ENCODE measurements at regions not wholly inside any gene's neighbourhood (a gene's known extent, or its start where the extent isn't known, plus 50 kb on each side); places are given as distances from the start of the nearest gene placed in this dataset.

GRCh38 chr10:88097536-88097935 lies 234.1 kb downstream of the PTEN start:
- Histone ChIP-seq H3K27me3 (ENCODE audit: low read depth, low read length) (no peaks in the 10 kb centered on the region; the same call in 1 of the 2 replicates), H3K36me3 (replicated peaks; ENCODE audit: low read depth, low read length) (peaks cover 4% of the 10 kb centered on the region), H3K9me3 (ENCODE audit: insufficient read depth, low read length) (no peaks in the 10 kb centered on the region), H3K79me2 (ENCODE audit: low read length) (no peaks in the 10 kb centered on the region), H3K4me2 (ENCODE audit: low read length) (no peak overlapping the region), H3K27ac (ENCODE audit: low read length) (no peak overlapping the region), H2AFZ (ENCODE audit: low read depth, low read length) (no peak overlapping the region), H3K9ac (ENCODE audit: low read length) (no peak overlapping the region), H3K4me3 (ENCODE audit: low read length) (no peak overlapping the region), H3K4me1 (ENCODE audit: low read length) (peaks cover 47% of the 10 kb centered on the region), H4K20me1 (ENCODE audit: insufficient read depth, low read length) (no peaks in the 10 kb centered on the region)
- no peak for TF ChIP-seq EZH2phosphoT487 (IDR thresholded peaks at IDR 0.05; ENCODE audit: low read depth)
- no peak for TF ChIP-seq CTCF (IDR thresholded peaks at IDR 0.05; ENCODE audit: low read depth, low read length)

- TF ChIP-seq EZH2phosphoT487 (IDR thresholded peaks at IDR 0.05; ENCODE audit: low read depth) (no peak), CTCF (IDR thresholded peaks at IDR 0.05; ENCODE audit: low read depth, low read length) (no peak)
- H3K36me3 ChIP-seq (replicated peaks; ENCODE audit: low read depth, low read length) = peaks cover 4% of the 10 kb centered on the region
- H3K9ac ChIP-seq (ENCODE audit: low read length) = no peak overlapping the region
- no peak overlapping the region for H3K27ac ChIP-seq (ENCODE audit: low read length)
- no peaks in the 10 kb centered on the region for H3K79me2 ChIP-seq (ENCODE audit: low read length)
- no peak overlapping the region for H3K4me2 ChIP-seq (ENCODE audit: low read length)
- H4K20me1 ChIP-seq (ENCODE audit: insufficient read depth, low read length) = no peaks in the 10 kb centered on the region
- H3K27me3 ChIP-seq (ENCODE audit: low read depth, low read length) = no peaks in the 10 kb centered on the region
- H2AFZ ChIP-seq (ENCODE audit: low read depth, low read length) = no peak overlapping the region
- H3K9me3 ChIP-seq (ENCODE audit: insufficient read depth, low read length) = no peaks in the 10 kb centered on the region
- no peak overlapping the region for H3K4me3 ChIP-seq (ENCODE audit: low read length)
- H3K4me1 ChIP-seq (ENCODE audit: low read length) = peaks cover 58% of the 10 kb centered on the region
These were observed 236.9 kb downstream of the PTEN start for GRCh38 chr10:88100281-88100680.

DNA sequence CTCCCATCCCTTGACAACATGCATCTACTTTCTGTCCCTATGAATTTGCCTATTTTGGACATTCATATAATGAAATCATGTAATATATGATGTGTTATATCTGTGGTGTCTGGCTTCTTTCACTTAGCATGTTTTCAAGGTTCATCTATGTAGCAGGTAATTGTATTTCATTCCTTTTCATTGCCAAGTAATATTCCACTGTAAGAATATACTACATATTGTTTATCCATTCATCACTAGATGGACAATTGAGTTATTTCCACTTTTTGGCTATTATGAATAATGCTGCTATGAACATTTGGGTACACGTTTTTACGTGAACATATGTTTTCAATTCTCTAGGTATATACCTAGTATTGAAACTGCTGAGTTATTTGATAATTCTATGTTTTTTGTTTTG lies 238.2 kb downstream of the PTEN start:
- Histone ChIP-seq H3K4me1 (ENCODE audit: low read length) (peaks cover 72% of the 10 kb centered on the region), H3K36me3 (replicated peaks; ENCODE audit: low read depth, low read length) (peaks cover 4% of the 10 kb centered on the region), H4K20me1 (ENCODE audit: insufficient read depth, low read length) (no peaks in the 10 kb centered on the region), H3K4me2 (ENCODE audit: low read length) (0 out of 2 replicates have a peak overlapping the region, but pooled peaks have one; percentile 40), H3K27ac (ENCODE audit: low read length) (no peak overlapping the region), H3K79me2 (ENCODE audit: low read length) (no peaks in the 10 kb centered on the region), H3K9me3 (ENCODE audit: insufficient read depth, low read length) (no peaks in the 10 kb centered on the region), H3K9ac (ENCODE audit: low read length) (no peak overlapping the region), H3K27me3 (ENCODE audit: low read depth, low read length) (no peaks in the 10 kb centered on the region), H2AFZ (ENCODE audit: low read depth, low read length) (no peak overlapping the region), H3K4me3 (ENCODE audit: low read length) (no peak overlapping the region)
- TF ChIP-seq CTCF (IDR thresholded peaks at IDR 0.05; ENCODE audit: low read depth, low read length) (no peak), EZH2phosphoT487 (IDR thresholded peaks at IDR 0.05; ENCODE audit: low read depth) (no peak)

- no peaks in the 10 kb centered on the region for H3K9me3 ChIP-seq (ENCODE audit: insufficient read depth, low read length)
- no peak overlapping the region for H2AFZ ChIP-seq (ENCODE audit: low read depth, low read length)
- TF ChIP-seq EZH2phosphoT487 (IDR thresholded peaks at IDR 0.05; ENCODE audit: low read depth) = no peak
- TF ChIP-seq CTCF (IDR thresholded peaks at IDR 0.05; ENCODE audit: low read depth, low read length) = no peak
- H3K4me1 ChIP-seq (ENCODE audit: low read length) = peaks cover 89% of the 10 kb centered on the region
- no peaks in the 10 kb centered on the region for H3K27me3 ChIP-seq (ENCODE audit: low read depth, low read length)
- H3K79me2 ChIP-seq (ENCODE audit: low read length) = no peaks in the 10 kb centered on the region
- peak overlapping the region; percentile 65 for H3K4me3 ChIP-seq (ENCODE audit: low read length)
- H3K9ac ChIP-seq (ENCODE audit: low read length) = peak overlapping the region; percentile 71; the same call in 1 of the 2 replicates
- H4K20me1 ChIP-seq (ENCODE audit: insufficient read depth, low read length) = no peaks in the 10 kb centered on the region
- H3K27ac ChIP-seq (ENCODE audit: low read length) = peak overlapping the region; percentile 100
- H3K36me3 ChIP-seq (replicated peaks; ENCODE audit: low read depth, low read length) = peaks cover 4% of the 10 kb centered on the region
- peak overlapping the region; percentile 84 for H3K4me2 ChIP-seq (ENCODE audit: low read length)
These were observed 240.2 kb downstream of the PTEN start for GRCh38 chr10:88103576-88103975.
